Esophagus (tissue), 2 donors: ENCODE measurements at regions not wholly inside any gene's neighbourhood (a gene's known extent, or its start where the extent isn't known, plus 50 kb on each side); places are given as distances from the start of the nearest gene placed in this dataset.

Experiments
- H3K27ac ChIP-seq, 2 donors: one replicate each; pipeline ENCODE4 v1.5.1; 2013; ENCODE audit warnings: low read depth in 2 of 2, mild to moderate bottlenecking in 2 of 2, inconsistent platforms in 1 of 2, low read length in 1 of 2, moderate library complexity in 1 of 2
- H3K27me3 ChIP-seq, 2 donors: one replicate each; pipeline ENCODE4 v1.6.1; 2013; ENCODE audit warnings: low read length in 2 of 2, control low read depth in 1 of 2, mild to moderate bottlenecking in 1 of 2; ENCODE audit not compliant: insufficient read depth in 2 of 2, control insufficient read depth in 1 of 2
- H3K36me3 ChIP-seq, 2 donors: one replicate each; pipeline ENCODE4 v1.6.1; 2013; ENCODE audit warnings: low read length in 1 of 2; ENCODE audit not compliant: control insufficient read depth in 2 of 2, insufficient read depth in 2 of 2
- H3K4me1 ChIP-seq, 2 donors: one replicate each; pipeline ENCODE4 v1.6.1; 2013; ENCODE audit warnings: low read length in 1 of 2; ENCODE audit not compliant: control insufficient read depth in 2 of 2, insufficient read depth in 2 of 2
- H3K4me3 ChIP-seq, 2 donors: one replicate each; pipeline ENCODE4 v1.5.1; 2013; ENCODE audit warnings: low read length in 2 of 2, mild to moderate bottlenecking in 2 of 2, low read depth in 1 of 2, moderate library complexity in 1 of 2
- H3K9me3 ChIP-seq, 2 donors: one replicate each; pipeline ENCODE4 v1.6.1; 2013; ENCODE audit warnings: mild to moderate bottlenecking in 2 of 2, low read depth in 1 of 2, low read length in 1 of 2, moderate library complexity in 1 of 2; ENCODE audit not compliant: control insufficient read depth in 2 of 2, insufficient read depth in 1 of 2
- WGBS, 2 donors: extraction: QIAGEN DNeasy Blood & Tissue Kit; methylation state at CpG; one replicate each; pipeline ENCODE4 v1.1.7; 2013; 5-methylcytosine and 5-hydroxymethylcytosine counted together
- donor health status: healthy with polysubstance abuse.
- donor health status: Bipolar disorder and iron deficiency.

GRCh38 chr1:169022648-169023047 lies 83.8 kb upstream of the ATP1B1 start:
- Histone ChIP-seq H3K36me3 (no peaks in the 10 kb centered on the region), H3K9me3 (no peaks in the 10 kb centered on the region), H3K4me3 (no peak overlapping the region), H3K27ac (no peak overlapping the region), H3K4me1 (peaks cover 0 to 2% of the 10 kb centered on the region in 2 donors), H3K27me3 (no peaks in the 10 kb centered on the region)
- 95 to 99% methylated on average over 1 of the region's 1 CpG for WGBS, 2 donors

- H3K4me1 ChIP-seq: no peaks in the 10 kb centered on the region
- no peaks in the 10 kb centered on the region for H3K27me3 ChIP-seq
- H3K27ac ChIP-seq: no peak overlapping the region
- H3K9me3 ChIP-seq: no peaks in the 10 kb centered on the region
- H3K4me3 ChIP-seq: no peak overlapping the region
- no peaks in the 10 kb centered on the region for H3K36me3 ChIP-seq
Measured at GRCh38 chr1:169024255-169024654, 82.2 kb upstream of the ATP1B1 start.

GRCh38 chr1:169024800-169025271 lies 81.7 kb upstream of the ATP1B1 start:
- H3K36me3 ChIP-seq: no peaks in the 10 kb centered on the region
- H3K27ac ChIP-seq: no peak overlapping the region
- no peaks in the 10 kb centered on the region for H3K27me3 ChIP-seq
- H3K4me1 ChIP-seq: no peaks in the 10 kb centered on the region
- no peaks in the 10 kb centered on the region for H3K9me3 ChIP-seq
- H3K4me3 ChIP-seq: no peak overlapping the region
- 90 to 92% methylated on average over 1 of the region's 1 CpG for WGBS, 2 donors

GRCh38 chr1:169025412-169025811 lies 81.1 kb upstream of the ATP1B1 start:
- Histone ChIP-seq H3K27me3 (no peaks in the 10 kb centered on the region), H3K9me3 (no peaks in the 10 kb centered on the region), H3K4me1 (no peaks in the 10 kb centered on the region), H3K4me3 (no peak overlapping the region), H3K27ac (no peak overlapping the region), H3K36me3 (no peaks in the 10 kb centered on the region)
- WGBS, 2 donors: 96 to 98% methylated on average over 1 of the region's 1 CpG

- WGBS, 2 donors: 74 to 77% methylated on average over 8 of the region's 8 CpGs
- no peak overlapping the region for H3K4me3 ChIP-seq
- H3K36me3 ChIP-seq: no peaks in the 10 kb centered on the region
- H3K4me1 ChIP-seq: no peaks in the 10 kb centered on the region
- no peaks in the 10 kb centered on the region for H3K9me3 ChIP-seq
- H3K27me3 ChIP-seq: no peaks in the 10 kb centered on the region
- H3K27ac ChIP-seq: no peak overlapping the region
Measured at GRCh38 chr1:169027607-169028320, 78.7 kb upstream of the ATP1B1 start.

GRCh38 chr1:169031566-169032224 lies 74.8 kb upstream of the ATP1B1 start:
- H3K27me3 ChIP-seq: no peaks in the 10 kb centered on the region
- no peaks in the 10 kb centered on the region for H3K4me1 ChIP-seq
- no peak overlapping the region for H3K27ac ChIP-seq
- peaks cover 0 to 2% of the 10 kb centered on the region in 2 donors for H3K9me3 ChIP-seq
- WGBS, 2 donors: 53 to 65% methylated on average over 5 of the region's 5 CpGs
- H3K4me3 ChIP-seq: no peak overlapping the region
- H3K36me3 ChIP-seq: no peaks in the 10 kb centered on the region

- H3K36me3 ChIP-seq: no peaks in the 10 kb centered on the region
- 76 to 83% methylated on average over 4 of the region's 4 CpGs for WGBS, 2 donors
Measured at GRCh38 chr1:169041366-169041765, 65.1 kb upstream of the ATP1B1 start.

GRCh38 chr1:169042377-169042776 lies 64.1 kb upstream of the ATP1B1 start:
- H3K36me3 ChIP-seq: no peaks in the 10 kb centered on the region
- H3K4me3 ChIP-seq: no peak overlapping the region
- H3K27me3 ChIP-seq: no peaks in the 10 kb centered on the region
- H3K27ac ChIP-seq: no peak overlapping the region
- no peaks in the 10 kb centered on the region for H3K9me3 ChIP-seq
- H3K4me1 ChIP-seq: peaks cover 0 to 2% of the 10 kb centered on the region in 2 donors

More at GRCh38 chr1:169041366-169041765, 65.1 kb upstream of the ATP1B1 start:
- no peaks in the 10 kb centered on the region for H3K4me1 ChIP-seq
- no peak overlapping the region for H3K27ac ChIP-seq
- H3K9me3 ChIP-seq: no peaks in the 10 kb centered on the region
- H3K27me3 ChIP-seq: no peaks in the 10 kb centered on the region
- no peak overlapping the region for H3K4me3 ChIP-seq

- H3K4me1 ChIP-seq: peaks cover 0 to 2% of the 10 kb centered on the region in 2 donors
- H3K27ac ChIP-seq: no peak overlapping the region
- no peaks in the 10 kb centered on the region for H3K27me3 ChIP-seq
- H3K36me3 ChIP-seq: no peaks in the 10 kb centered on the region
- H3K4me3 ChIP-seq: no peak overlapping the region
- no peaks in the 10 kb centered on the region for H3K9me3 ChIP-seq
Measured at GRCh38 chr1:169043823-169044222, 62.7 kb upstream of the ATP1B1 start.

- no peaks in the 10 kb centered on the region for H3K36me3 ChIP-seq
- no peak overlapping the region for H3K4me3 ChIP-seq
- 58 to 75% methylated on average over 3 of the region's 3 CpGs for WGBS, 2 donors
- H3K27me3 ChIP-seq: no peaks in the 10 kb centered on the region
- H3K4me1 ChIP-seq: peaks cover 0 to 2% of the 10 kb centered on the region in 2 donors
- H3K9me3 ChIP-seq: no peaks in the 10 kb centered on the region
- no peak overlapping the region for H3K27ac ChIP-seq
Measured at GRCh38 chr1:169044296-169044695, 62.2 kb upstream of the ATP1B1 start.
